NT2/D1 (cell line): ENCODE measurements at regions not wholly inside any gene's neighbourhood (a gene's known extent, or its start where the extent isn't known, plus 50 kb on each side); places are given as distances from the start of the nearest gene placed in this dataset.
"Not testable (repeated sequence)": the region's sequence is repeated elsewhere in the genome, so short reads cannot be mapped to it uniquely, and the experiment has no call there.

Source experiments
- DNase-seq: peaks from one replicate; pipeline ENCODE4 v3.0.0-alpha.2; 2011; ENCODE audit warnings: low read depth, low spot score
- H3K27me3 ChIP-seq: 2 replicates; pipeline ENCODE4 v1.6.0; 2011; ENCODE audit warnings: mild to moderate bottlenecking; ENCODE audit not compliant: insufficient read length, insufficient read depth
- H3K36me3 ChIP-seq: 2 replicates; pipeline ENCODE4 v1.6.1; 2011; ENCODE audit warnings: mild to moderate bottlenecking, low read length, mixed read lengths; ENCODE audit not compliant: insufficient read depth, insufficient read length
- H3K4me1 ChIP-seq: 2 replicates; pipeline ENCODE4 v1.5.1; 2011; ENCODE audit not compliant: insufficient read depth, insufficient read length
- H3K4me3 ChIP-seq: 2 replicates; pipeline ENCODE4 v1.5.1; 2011; ENCODE audit warnings: low read depth; ENCODE audit not compliant: insufficient read length
- H3K9ac ChIP-seq: 2 replicates; pipeline ENCODE4 v1.6.0; 2011; ENCODE audit warnings: low read depth; ENCODE audit not compliant: insufficient read length
- H3K9me3 ChIP-seq: 2 replicates; pipeline ENCODE4 v1.5.1; 2011; ENCODE audit warnings: mild to moderate bottlenecking, low read length; ENCODE audit not compliant: insufficient read depth
- SUZ12 ChIP-seq: IDR thresholded peaks from 2 replicates; pipeline ENCODE4 v1.6.1; 2011; ENCODE audit not compliant: insufficient read length, insufficient read depth; ENCODE audit errors: extremely low read depth
- YY1 ChIP-seq: IDR thresholded peaks from 2 replicates; pipeline ENCODE4 v1.6.1; 2011; ENCODE audit not compliant: insufficient read length, insufficient read depth
- ZNF274 ChIP-seq: IDR thresholded peaks from 2 replicates; pipeline ENCODE4 v1.6.1; 2011; ENCODE audit warnings: mild to moderate bottlenecking, low read depth, low read length

GRCh38 chr2:126952216-126952615 is 53.5 kb downstream of the TEX51 start:
- Histone ChIP-seq H3K9me3 (no peaks in the 10 kb centered on the region), H3K4me1 (peaks cover 2% of the 10 kb centered on the region), H3K36me3 (no peaks in the 10 kb centered on the region), H3K4me3 (no peak overlapping the region), H3K27me3 (peaks cover under 1% of the 10 kb centered on the region), H3K9ac (no peak overlapping the region)
- no peak for DNase-seq
- TF ChIP-seq ZNF274 (no peak), SUZ12 (no peak), YY1 (no peak)

GRCh38 chr2:126953483-126953882 is 54.8 kb downstream of the TEX51 start:
- Histone ChIP-seq H3K9me3 (no peaks in the 10 kb centered on the region), H3K36me3 (no peaks in the 10 kb centered on the region), H3K27me3 (no peaks in the 10 kb centered on the region), H3K9ac (no peak overlapping the region), H3K4me3 (no peak overlapping the region), H3K4me1 (peaks cover 2% of the 10 kb centered on the region)
- DNase-seq = no peak
- TF ChIP-seq YY1 (no peak), ZNF274 (no peak), SUZ12 (no peak)

GRCh38 chr2:126954831-126955230 is 56.1 kb downstream of the TEX51 start:
- Histone ChIP-seq H3K9me3 (no peaks in the 10 kb centered on the region), H3K9ac (no peak overlapping the region), H3K36me3 (no peaks in the 10 kb centered on the region), H3K4me1 (peaks cover 2% of the 10 kb centered on the region), H3K27me3 (no peaks in the 10 kb centered on the region), H3K4me3 (no peak overlapping the region)
- no peak for DNase-seq
- TF ChIP-seq YY1 = no peak
- TF ChIP-seq ZNF274 = no peak
- TF ChIP-seq SUZ12 = no peak

GRCh38 chr2:126956773-126957172 is 58.1 kb downstream of the TEX51 start:
- H3K9ac ChIP-seq, H3K4me1 ChIP-seq, H3K36me3 ChIP-seq, H3K27me3 ChIP-seq, DNase-seq, H3K9me3 ChIP-seq, H3K4me3 ChIP-seq: not testable (repeated sequence)

GRCh38 chr2:126963390-126963789 is 64.7 kb downstream of the TEX51 start:
- no peaks in the 10 kb centered on the region for H3K27me3 ChIP-seq

GRCh38 chr2:126966601-126967000 is 67.9 kb downstream of the TEX51 start:
- H3K27me3 ChIP-seq = no peaks in the 10 kb centered on the region
- DNase-seq = no peak
- H3K9ac ChIP-seq = no peak overlapping the region

More at GRCh38 chr2:126963390-126963789, 64.7 kb downstream of the TEX51 start:
- H3K4me3 ChIP-seq = no peak overlapping the region
- H3K9me3 ChIP-seq = peaks cover 7% of the 10 kb centered on the region; the same call in 1 of the 2 replicates
- DNase-seq = no peak
- no peaks in the 10 kb centered on the region for H3K36me3 ChIP-seq
- no peaks in the 10 kb centered on the region for H3K4me1 ChIP-seq
- no peak overlapping the region for H3K9ac ChIP-seq
- TF ChIP-seq YY1 (no peak), ZNF274 (no peak), SUZ12 (no peak)

GRCh38 chr2:126970583-126970982 is 71.9 kb downstream of the TEX51 start:
- peak; percentile 61 for DNase-seq
- no peak overlapping the region for H3K9ac ChIP-seq
- H3K9me3 ChIP-seq = 0 out of 2 replicates have a peak, but pooled peaks cover 4% of the 10 kb centered on the region
- H3K27me3 ChIP-seq = peaks cover 19% of the 10 kb centered on the region
- no peaks in the 10 kb centered on the region for H3K36me3 ChIP-seq
- TF ChIP-seq SUZ12 = no peak
- TF ChIP-seq ZNF274 = no peak
- no peak for TF ChIP-seq YY1
- H3K4me1 ChIP-seq = peaks cover 5% of the 10 kb centered on the region
- no peak overlapping the region for H3K4me3 ChIP-seq

More at GRCh38 chr2:126966601-126967000, 67.9 kb downstream of the TEX51 start:
- H3K9me3 ChIP-seq = peaks cover 7% of the 10 kb centered on the region; the same call in 1 of the 2 replicates
- H3K4me3 ChIP-seq = no peak overlapping the region
- no peaks in the 10 kb centered on the region for H3K36me3 ChIP-seq
- no peak for TF ChIP-seq ZNF274
- no peak for TF ChIP-seq YY1
- TF ChIP-seq SUZ12 = no peak
- H3K4me1 ChIP-seq = peaks cover 5% of the 10 kb centered on the region

GRCh38 chr2:126971162-126971480 is 72.4 kb downstream of the TEX51 start:
- Histone ChIP-seq H3K36me3 (no peaks in the 10 kb centered on the region), H3K9me3 (0 out of 2 replicates have a peak, but pooled peaks cover 3% of the 10 kb centered on the region), H3K4me3 (no peak overlapping the region), H3K4me1 (peaks cover 5% of the 10 kb centered on the region), H3K27me3 (peaks cover 19% of the 10 kb centered on the region), H3K9ac (no peak overlapping the region)
- DNase-seq = no peak
- no peak for TF ChIP-seq SUZ12
